D721Med (cell line): ENCODE measurements at regions not wholly inside any gene's neighbourhood (a gene's known extent, or its start where the extent isn't known, plus 50 kb on each side); places are given as distances from the start of the nearest gene placed in this dataset.

Source experiments
- DNase-seq: peaks from one replicate; pipeline ENCODE4 v3.0.0; 2011; ENCODE audit warnings: low spot score; ENCODE audit not compliant: insufficient read length
- FAIRE-seq: peaks from 2 replicates; lab custom pipeline; 2011; peaks lifted over from hg19 to GRCh38; lab: Jason Lieb, UNC
- CTCF ChIP-seq: IDR thresholded peaks from 2 replicates; pipeline ENCODE4 v1.5.1; 2012; ENCODE audit warnings: mild to moderate bottlenecking, control low read depth; ENCODE audit not compliant: insufficient read depth; ENCODE audit errors: missing control alignments

- DNase-seq (no peak), FAIRE-seq (no peak)
- TF ChIP-seq CTCF, result no peak
Measured at GRCh38 chr1:230548357-230548756, 93.9 kb upstream of the COG2 start.

- no peak for FAIRE-seq
- TF ChIP-seq CTCF, result no peak
- DNase-seq, result no peak
Measured at GRCh38 chr1:230545181-230545580, 97.1 kb upstream of the COG2 start.

GRCh38 chr1:230544758-230545157, 97.5 kb upstream of the COG2 start:
- FAIRE-seq, result no peak
- TF ChIP-seq CTCF, result no peak
- no peak for DNase-seq

GRCh38 chr1:230543085-230543484, 99.2 kb upstream of the COG2 start:
- TF ChIP-seq CTCF, result no peak
- DNase-seq, result no peak
- FAIRE-seq, result no peak

- FAIRE-seq (no peak), DNase-seq (no peak)
- no peak for TF ChIP-seq CTCF
Measured at GRCh38 chr1:230542681-230543080, 99.6 kb upstream of the COG2 start.

- FAIRE-seq (no peak), DNase-seq (no peak)
- no peak for TF ChIP-seq CTCF
Measured at GRCh38 chr1:230542054-230542453, 100.2 kb upstream of the COG2 start.

GRCh38 chr1:230541306-230541705, 101.0 kb upstream of the COG2 start:
- TF ChIP-seq CTCF, result no peak
- DNase-seq (no peak), FAIRE-seq (no peak)
